ENCODE measurements at regions not wholly inside any gene's neighbourhood (a gene's known extent, or its start where the extent isn't known, plus 50 kb on each side); places are given as distances from the start of the nearest gene placed in this dataset.

DNA sequence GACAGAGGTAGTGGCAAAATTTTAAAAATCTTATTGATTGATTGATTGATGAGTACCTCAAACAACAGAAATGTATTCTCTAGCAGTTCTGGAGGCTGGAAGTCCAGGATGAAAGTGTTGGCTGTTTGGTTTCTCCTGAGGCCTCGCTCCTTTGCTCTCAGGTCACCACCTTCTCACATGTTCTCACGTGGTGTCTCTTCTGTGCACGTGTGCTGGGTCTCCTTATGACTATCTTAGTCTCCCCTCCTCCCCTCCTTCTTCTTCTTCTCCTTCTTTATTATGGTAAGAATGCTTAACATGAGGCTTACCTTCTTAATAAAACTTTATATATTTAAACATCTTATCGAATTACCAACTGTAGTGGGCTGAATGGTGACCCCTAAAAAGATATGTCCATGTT is 446.0 kb upstream of the SPHKAP start:
- Histone ChIP-seq H3K23ac (ENCODE audit: low read length) (no peak overlapping the region), H3K27ac (ENCODE audit: low read depth, low read length) (no peak overlapping the region), H4K12ac (ENCODE audit: low read depth, low read length) (no peak overlapping the region), H4K8ac (ENCODE audit: low read depth, low read length) (no peak overlapping the region), H2BK5ac (ENCODE audit: low read depth, low read length, poor library complexity) (no peak overlapping the region), H3K4me3 (ENCODE audit: low read depth, low read length) (no peak overlapping the region), H3K27me3 (ENCODE audit: insufficient read depth, low read length) (no peaks in the 10 kb centered on the region), H3K4me1 (ENCODE audit: control insufficient read depth in 1 of 2, insufficient read depth in 2 of 2, low read length in 2 of 2) (peaks cover 0 to 2% of the 10 kb centered on the region in 2 experiments), H3K14ac (ENCODE audit: low read length) (no peak overlapping the region), H2AK5ac (ENCODE audit: low read length) (no peak overlapping the region), H3K79me1 (ENCODE audit: low read length) (no peaks in the 10 kb centered on the region), H3K9ac (ENCODE audit: low read length) (no peak overlapping the region), H3K9me3 (ENCODE audit: insufficient read depth, low read depth, low read length) (no peaks in the 10 kb centered on the region), H3K4me2 (ENCODE audit: low read length) (no peak overlapping the region), H2BK12ac (ENCODE audit: low read length) (no peak overlapping the region), H3K4ac (ENCODE audit: low read depth, low read length) (no peak overlapping the region), H2BK120ac (ENCODE audit: insufficient read depth, low read length, poor library complexity) (no peak overlapping the region), H3K18ac (ENCODE audit: low read length) (no peak overlapping the region), H3K79me2 (ENCODE audit: control insufficient read depth, insufficient read depth, low read length, poor library complexity) (no peaks in the 10 kb centered on the region), H3K36me3 (ENCODE audit: control insufficient read depth in 1 of 2, insufficient read depth in 2 of 2, low read length in 2 of 2) (no peaks in the 10 kb centered on the region), H2AFZ (ENCODE audit: insufficient read depth, low read length, poor library complexity) (no peak overlapping the region), H4K91ac (ENCODE audit: low read depth, low read length) (no peak overlapping the region)
- DNase-seq, result no peak
- no CpG with 5 or more reads among the region's 4 CpGs for WGBS (ENCODE audit: extremely low coverage, insufficient coverage, insufficient read length)

DNA sequence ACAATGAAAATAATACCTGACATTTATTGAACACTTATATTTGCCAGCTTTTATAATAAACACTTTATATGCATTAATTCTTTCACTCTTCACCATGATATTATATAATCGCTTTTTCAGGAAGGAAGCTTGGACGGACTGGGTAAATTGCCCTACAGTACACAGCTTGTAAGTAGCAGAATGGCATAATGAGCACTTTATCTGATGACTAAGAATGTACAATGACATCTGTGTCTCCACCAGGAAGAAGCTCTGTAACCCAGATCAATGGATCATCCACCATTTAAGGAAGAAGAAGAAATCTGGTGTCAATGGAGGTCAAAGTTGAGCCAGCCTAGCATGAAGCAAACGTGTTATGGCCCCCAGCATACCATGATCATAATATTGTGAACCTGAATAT is 444.0 kb upstream of the SPHKAP start:
- Histone ChIP-seq H3K4me2 (ENCODE audit: low read length) (no peak overlapping the region), H3K18ac (ENCODE audit: low read length) (no peak overlapping the region), H3K9ac (ENCODE audit: low read length) (no peak overlapping the region), H3K4me3 (ENCODE audit: low read depth, low read length) (no peak overlapping the region), H2BK5ac (ENCODE audit: low read depth, low read length, poor library complexity) (no peak overlapping the region), H2AK5ac (ENCODE audit: low read length) (no peak overlapping the region), H3K79me1 (ENCODE audit: low read length) (no peaks in the 10 kb centered on the region), H3K4me1 (ENCODE audit: control insufficient read depth in 1 of 2, insufficient read depth in 2 of 2, low read length in 2 of 2) (peaks cover 0 to 2% of the 10 kb centered on the region in 2 experiments), H3K79me2 (ENCODE audit: control insufficient read depth, insufficient read depth, low read length, poor library complexity) (no peaks in the 10 kb centered on the region), H3K4ac (ENCODE audit: low read depth, low read length) (no peak overlapping the region), H3K27me3 (ENCODE audit: insufficient read depth, low read length) (no peaks in the 10 kb centered on the region), H3K27ac (ENCODE audit: low read depth, low read length) (no peak overlapping the region), H4K91ac (ENCODE audit: low read depth, low read length) (no peak overlapping the region), H3K14ac (ENCODE audit: low read length) (no peak overlapping the region), H4K8ac (ENCODE audit: low read depth, low read length) (no peak overlapping the region), H3K36me3 (ENCODE audit: control insufficient read depth in 1 of 2, insufficient read depth in 2 of 2, low read length in 2 of 2) (no peaks in the 10 kb centered on the region), H2BK120ac (ENCODE audit: insufficient read depth, low read length, poor library complexity) (no peak overlapping the region), H3K23ac (ENCODE audit: low read length) (no peak overlapping the region), H2BK12ac (ENCODE audit: low read length) (no peak overlapping the region), H2AFZ (ENCODE audit: insufficient read depth, low read length, poor library complexity) (no peak overlapping the region), H3K9me3 (ENCODE audit: insufficient read depth, low read depth, low read length) (no peaks in the 10 kb centered on the region), H4K12ac (ENCODE audit: low read depth, low read length) (no peak overlapping the region)
- DNase-seq, result no peak
- WGBS (ENCODE audit: extremely low coverage, insufficient coverage, insufficient read length), result no CpG with 5 or more reads among the region's 3 CpGs

DNA sequence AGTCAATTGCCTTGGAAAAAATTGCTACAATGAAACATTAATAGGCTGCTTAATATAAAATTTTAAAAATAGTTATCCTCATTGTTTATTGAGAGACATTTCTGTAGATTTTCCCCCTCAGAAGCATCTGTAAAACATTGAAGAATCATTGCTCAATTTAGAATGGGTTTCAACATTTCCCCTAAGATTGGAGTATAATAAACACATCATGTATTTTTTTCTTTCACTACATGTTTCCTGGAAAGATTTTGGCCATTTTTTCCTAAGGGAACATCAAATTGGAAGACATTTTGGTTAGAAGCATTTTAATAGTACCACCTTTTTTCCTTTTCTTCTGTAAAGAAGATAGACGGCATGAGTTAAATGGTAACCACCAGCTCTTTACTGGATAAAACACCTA is 443.2 kb upstream of the SPHKAP start:
- H2BK120ac ChIP-seq (ENCODE audit: insufficient read depth, low read length, poor library complexity), result no peak overlapping the region
- H3K36me3 ChIP-seq (ENCODE audit: control insufficient read depth in 1 of 2, insufficient read depth in 2 of 2, low read length in 2 of 2), result no peaks in the 10 kb centered on the region
- peaks cover 0 to 2% of the 10 kb centered on the region in 2 experiments for H3K4me1 ChIP-seq (ENCODE audit: control insufficient read depth in 1 of 2, insufficient read depth in 2 of 2, low read length in 2 of 2)
- H2BK12ac ChIP-seq (ENCODE audit: low read length), result no peak overlapping the region
- no peak for DNase-seq
- H3K9me3 ChIP-seq (ENCODE audit: insufficient read depth, low read depth, low read length), result no peaks in the 10 kb centered on the region
- no peak overlapping the region for H3K27ac ChIP-seq (ENCODE audit: low read depth, low read length)
- no peak overlapping the region for H3K14ac ChIP-seq (ENCODE audit: low read length)
- H3K9ac ChIP-seq (ENCODE audit: low read length), result no peak overlapping the region
- H2BK5ac ChIP-seq (ENCODE audit: low read depth, low read length, poor library complexity), result no peak overlapping the region
- H4K12ac ChIP-seq (ENCODE audit: low read depth, low read length), result no peak overlapping the region
- no peaks in the 10 kb centered on the region for H3K79me1 ChIP-seq (ENCODE audit: low read length)
- H2AK5ac ChIP-seq (ENCODE audit: low read length), result no peak overlapping the region
- no peak overlapping the region for H4K8ac ChIP-seq (ENCODE audit: low read depth, low read length)
- no peak overlapping the region for H2AFZ ChIP-seq (ENCODE audit: insufficient read depth, low read length, poor library complexity)
- no peak overlapping the region for H3K4me2 ChIP-seq (ENCODE audit: low read length)
- no peaks in the 10 kb centered on the region for H3K27me3 ChIP-seq (ENCODE audit: insufficient read depth, low read length)
- no peaks in the 10 kb centered on the region for H3K79me2 ChIP-seq (ENCODE audit: control insufficient read depth, insufficient read depth, low read length, poor library complexity)
- WGBS (ENCODE audit: extremely low coverage, insufficient coverage, insufficient read length), result no CpG with 5 or more reads among the region's 1 CpG
- H4K91ac ChIP-seq (ENCODE audit: low read depth, low read length), result no peak overlapping the region
- no peak overlapping the region for H3K23ac ChIP-seq (ENCODE audit: low read length)
- no peak overlapping the region for H3K4me3 ChIP-seq (ENCODE audit: low read depth, low read length)
- H3K4ac ChIP-seq (ENCODE audit: low read depth, low read length), result no peak overlapping the region
- H3K18ac ChIP-seq (ENCODE audit: low read length), result no peak overlapping the region

DNA sequence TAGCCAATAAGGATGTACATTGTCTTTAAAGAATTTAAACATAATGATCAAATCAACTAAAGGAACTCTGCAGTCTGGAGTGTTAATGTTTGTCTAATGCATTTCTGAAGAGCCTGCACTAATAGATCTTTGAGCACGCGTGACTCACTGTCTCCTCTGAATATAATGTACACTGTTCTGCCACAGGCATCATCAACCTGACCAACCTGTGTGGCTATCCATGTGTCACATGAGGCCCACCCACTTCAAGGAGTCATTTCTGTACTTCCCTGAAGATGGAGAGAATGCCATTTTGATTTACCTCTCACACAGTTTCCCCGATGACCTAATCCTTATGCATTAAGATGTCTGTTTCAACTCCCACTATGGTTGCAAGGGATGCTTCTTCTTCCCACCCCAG is 434.0 kb upstream of the SPHKAP start:
- no peak overlapping the region for H2AK5ac ChIP-seq (ENCODE audit: low read length)
- no peak overlapping the region for H2BK120ac ChIP-seq (ENCODE audit: insufficient read depth, low read length, poor library complexity)
- no peak overlapping the region for H3K23ac ChIP-seq (ENCODE audit: low read length)
- no peak overlapping the region for H4K12ac ChIP-seq (ENCODE audit: low read depth, low read length)
- no peak overlapping the region for H2BK5ac ChIP-seq (ENCODE audit: low read depth, low read length, poor library complexity)
- H4K91ac ChIP-seq (ENCODE audit: low read depth, low read length), result no peak overlapping the region
- H4K8ac ChIP-seq (ENCODE audit: low read depth, low read length), result no peak overlapping the region
- H3K27me3 ChIP-seq (ENCODE audit: insufficient read depth, low read length), result no peaks in the 10 kb centered on the region
- no peaks in the 10 kb centered on the region for H3K4me1 ChIP-seq (ENCODE audit: control insufficient read depth in 1 of 2, insufficient read depth in 2 of 2, low read length in 2 of 2)
- H3K36me3 ChIP-seq (ENCODE audit: control insufficient read depth in 1 of 2, insufficient read depth in 2 of 2, low read length in 2 of 2), result no peaks in the 10 kb centered on the region
- H3K4me3 ChIP-seq (ENCODE audit: low read depth, low read length), result no peak overlapping the region
- no peaks in the 10 kb centered on the region for H3K79me1 ChIP-seq (ENCODE audit: low read length)
- H3K18ac ChIP-seq (ENCODE audit: low read length), result no peak overlapping the region
- no CpG with 5 or more reads among the region's 3 CpGs for WGBS (ENCODE audit: extremely low coverage, insufficient coverage, insufficient read length)
- H2BK12ac ChIP-seq (ENCODE audit: low read length), result no peak overlapping the region
- no peak for DNase-seq
- no peak overlapping the region for H3K9ac ChIP-seq (ENCODE audit: low read length)
- H3K4ac ChIP-seq (ENCODE audit: low read depth, low read length), result no peak overlapping the region
- no peak overlapping the region for H3K27ac ChIP-seq (ENCODE audit: low read depth, low read length)
- no peaks in the 10 kb centered on the region for H3K9me3 ChIP-seq (ENCODE audit: insufficient read depth, low read depth, low read length)
- H3K14ac ChIP-seq (ENCODE audit: low read length), result no peak overlapping the region
- no peak overlapping the region for H2AFZ ChIP-seq (ENCODE audit: insufficient read depth, low read length, poor library complexity)
- no peaks in the 10 kb centered on the region for H3K79me2 ChIP-seq (ENCODE audit: control insufficient read depth, insufficient read depth, low read length, poor library complexity)
- H3K4me2 ChIP-seq (ENCODE audit: low read length), result no peak overlapping the region

All from trophoblast cell (in vitro differentiated cells and primary cell).